A673 (cell line): ENCODE measurements at regions not wholly inside any gene's neighbourhood (a gene's known extent, or its start where the extent isn't known, plus 50 kb on each side); places are given as distances from the start of the nearest gene placed in this dataset.
"Not testable (repeated sequence)": the region's sequence is repeated elsewhere in the genome, so short reads cannot be mapped to it uniquely, and the experiment has no call there.

ENCODE experiments used
- BruUV-seq: library from RNA; stranded (reverse); fragments of 400-500 nt; replicated peaks from 2 replicates; lab custom pipeline; 2021; lab: Mats Ljungman, UMichigan
- CTCF ChIA-PET: fragments of 300-600 bp; sonication (Branson Sonifier 250); formaldehyde crosslinking; loops from one replicate; lab custom pipeline; 2022; ENCODE audit warnings: antibody characterized with exemption; lab: Charles Lee
- POLR2A ChIA-PET: fragments of 300-600 bp; sonication (Branson Sonifier 250); formaldehyde crosslinking; loops from one replicate; lab custom pipeline; 2022; ENCODE audit warnings: antibody characterized with exemption; ENCODE audit not compliant: low non-redundant PET; lab: Charles Lee
- DNase-seq: peaks from one replicate; pipeline ENCODE4 v3.0.0-alpha.2; 2015; ENCODE audit warnings: low spot score
- H3K27ac ChIP-seq: fragments of 200-600 bp; sonication (generic); 2 replicates; pipeline ENCODE4 v1.5.1; 2016; ENCODE audit warnings: mixed run types, low read depth, mild to moderate bottlenecking, mixed read lengths, antibody characterized with exemption, low read length; ENCODE audit not compliant: poor library complexity, severe bottlenecking
- H3K27me3 ChIP-seq: fragments of 200-600 bp; sonication (generic); replicated peaks from 2 replicates; pipeline ENCODE4 v1.6.1; 2017; ENCODE audit warnings: mixed run types, low read depth, mild to moderate bottlenecking, mixed read lengths, antibody characterized with exemption, low read length; ENCODE audit not compliant: insufficient read depth, poor library complexity
- H3K36me3 ChIP-seq: fragments of 200-600 bp; sonication (generic); 2 replicates; pipeline ENCODE4 v1.6.1; 2016; ENCODE audit warnings: mixed run types, mild to moderate bottlenecking, mixed read lengths, antibody characterized with exemption, low read length; ENCODE audit not compliant: insufficient read depth, poor library complexity, severe bottlenecking
- H3K4me1 ChIP-seq: fragments of 200-600 bp; sonication (generic); 2 replicates; pipeline ENCODE4 v1.6.1; 2017; ENCODE audit warnings: mixed run types, mild to moderate bottlenecking, mixed read lengths, antibody characterized with exemption, low read length; ENCODE audit not compliant: insufficient read depth, poor library complexity, severe bottlenecking
- H3K4me3 ChIP-seq: fragments of 200-600 bp; sonication (generic); 2 replicates; pipeline ENCODE4 v1.5.1; 2016; ENCODE audit warnings: low read depth, mixed run types, mild to moderate bottlenecking, mixed read lengths, low read length; ENCODE audit not compliant: poor library complexity, severe bottlenecking
- H3K9me3 ChIP-seq: fragments of 200-600 bp; sonication (generic); 2 replicates; pipeline ENCODE4 v1.6.1; 2016; ENCODE audit warnings: mixed run types, low read depth, mild to moderate bottlenecking, mixed read lengths, antibody characterized with exemption, low read length; ENCODE audit not compliant: poor library complexity, severe bottlenecking
- CTCF ChIP-seq: fragments of 300-800, 200-600 bp; sonication (generic); conservative IDR thresholded peaks from 2 replicates; pipeline ENCODE4 v1.5.1; 2017; ENCODE audit warnings: low read depth, mild to moderate bottlenecking, antibody characterized with exemption, low read length, moderate library complexity, mixed read lengths
- EZH2 ChIP-seq: fragments of 200-600 bp; sonication (generic); IDR thresholded peaks from 2 replicates; pipeline ENCODE4 v1.6.1; 2017; ENCODE audit warnings: borderline replicate concordance, low read depth, mild to moderate bottlenecking, mixed read lengths, antibody characterized with exemption, low read length; ENCODE audit not compliant: poor library complexity, severe bottlenecking
- intact Hi-C: fragments of 100-400 bp; cut with micrococcal nuclease; formaldehyde crosslinking; loops from one replicate; pipeline ENCODE4 v1.10.0; 2022; ENCODE audit not compliant: unreplicated experiment

- no peak for DNase-seq
- intact Hi-C loops = no loop called here
- no peak overlapping the region for H3K4me3 ChIP-seq
- TF ChIP-seq CTCF (no peak), EZH2 (no peak)
- ChIA-PET CTCF (no interaction called here), POLR2A (no interaction called here)
- no TSS peak for BruUV-seq
- H3K27ac ChIP-seq = no peak overlapping the region
- no peaks in the 10 kb centered on the region for H3K36me3 ChIP-seq
- no peaks in the 10 kb centered on the region for H3K9me3 ChIP-seq
- no peaks in the 10 kb centered on the region for H3K4me1 ChIP-seq
- no peaks in the 10 kb centered on the region for H3K27me3 ChIP-seq
Measured at GRCh38 chr4:64737026-64737853, 328.0 kb upstream of the TECRL start.

- Histone ChIP-seq H3K4me1 (no peaks in the 10 kb centered on the region), H3K27me3 (no peaks in the 10 kb centered on the region), H3K9me3 (no peaks in the 10 kb centered on the region), H3K36me3 (no peaks in the 10 kb centered on the region), H3K27ac (no peak overlapping the region), H3K4me3 (no peak overlapping the region)
- BruUV-seq = no TSS peak
- ChIA-PET POLR2A (no interaction called here), CTCF (no interaction called here)
- no peak for TF ChIP-seq CTCF
- intact Hi-C loops = no loop called here
- DNase-seq = no peak
Measured at GRCh38 chr4:64729561-64729960, 320.3 kb upstream of the TECRL start.

- DNase-seq = no peak
- Histone ChIP-seq H3K27me3 (no peaks in the 10 kb centered on the region), H3K4me1 (no peaks in the 10 kb centered on the region), H3K4me3 (no peak overlapping the region), H3K9me3 (no peaks in the 10 kb centered on the region), H3K36me3 (no peaks in the 10 kb centered on the region), H3K27ac (no peak overlapping the region)
- intact Hi-C loops = no loop called here
- ChIA-PET CTCF (no interaction called here), POLR2A (no interaction called here)
- BruUV-seq = no TSS peak
- TF ChIP-seq CTCF (no peak), EZH2 (no peak)
Measured at GRCh38 chr4:64727960-64728359, 318.7 kb upstream of the TECRL start.

GRCh38 chr4:64727391-64727790 is 318.1 kb upstream of the TECRL start:
- H3K36me3 ChIP-seq, H3K9me3 ChIP-seq, H3K27me3 ChIP-seq, intact Hi-C loops, BruUV-seq, H3K27ac ChIP-seq, POLR2A ChIA-PET, H3K4me1 ChIP-seq, H3K4me3 ChIP-seq, DNase-seq, CTCF ChIA-PET: not testable (repeated sequence)
